ENCODE measurements at regions not wholly inside any gene's neighbourhood (a gene's known extent, or its start where the extent isn't known, plus 50 kb on each side); places are given as distances from the start of the nearest gene placed in this dataset.

- Mint-ChIP-seq H3K4me1 (peaks cover 8% of the 10 kb centered on the region), H3K27me3 (ENCODE audit: low read depth) (peaks cover 3% of the 10 kb centered on the region), H3K9me3 (peaks cover 41% of the 10 kb centered on the region), H3K4me3 (no peak overlapping the region), H3K27ac (no peak overlapping the region), H3K36me3 (peaks cover 26% of the 10 kb centered on the region)
- CTCF ChIA-PET, result no interaction called here
- DNase-seq (ENCODE audit: low spot score) (no peak), ATAC-seq (no peak)
- TF ChIP-seq, protein P1, sequence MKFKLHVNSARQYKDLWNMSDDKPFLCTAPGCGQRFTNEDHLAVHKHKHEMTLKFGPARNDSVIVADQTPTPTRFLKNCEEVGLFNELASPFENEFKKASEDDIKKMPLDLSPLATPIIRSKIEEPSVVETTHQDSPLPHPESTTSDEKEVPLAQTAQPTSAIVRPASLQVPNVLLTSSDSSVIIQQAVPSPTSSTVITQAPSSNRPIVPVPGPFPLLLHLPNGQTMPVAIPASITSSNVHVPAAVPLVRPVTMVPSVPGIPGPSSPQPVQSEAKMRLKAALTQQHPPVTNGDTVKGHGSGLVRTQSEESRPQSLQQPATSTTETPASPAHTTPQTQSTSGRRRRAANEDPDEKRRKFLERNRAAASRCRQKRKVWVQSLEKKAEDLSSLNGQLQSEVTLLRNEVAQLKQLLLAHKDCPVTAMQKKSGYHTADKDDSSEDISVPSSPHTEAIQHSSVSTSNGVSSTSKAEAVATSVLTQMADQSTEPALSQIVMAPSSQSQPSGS (CRISPR knock-in tag; IDR thresholded peaks at IDR 0.05; ENCODE audit: borderline replicate concordance, low read depth), result no peak
- POLR2A ChIA-PET, result no interaction called here
These were observed 268.2 kb downstream of the SH3GL2 start for GRCh38 chr9:17846948-17847655.

- ChIA-PET POLR2A (no interaction called here), CTCF (no interaction called here)
- peaks cover 26% of the 10 kb centered on the region for H3K36me3 Mint-ChIP-seq
- no peak for ATAC-seq
- peaks cover 36% of the 10 kb centered on the region for H3K9me3 Mint-ChIP-seq
- no peak overlapping the region for H3K4me3 Mint-ChIP-seq
- no peak for DNase-seq (ENCODE audit: low spot score)
- no peak overlapping the region for H3K27ac Mint-ChIP-seq
- peaks cover 13% of the 10 kb centered on the region for H3K4me1 Mint-ChIP-seq
- TF ChIP-seq, protein P2, sequence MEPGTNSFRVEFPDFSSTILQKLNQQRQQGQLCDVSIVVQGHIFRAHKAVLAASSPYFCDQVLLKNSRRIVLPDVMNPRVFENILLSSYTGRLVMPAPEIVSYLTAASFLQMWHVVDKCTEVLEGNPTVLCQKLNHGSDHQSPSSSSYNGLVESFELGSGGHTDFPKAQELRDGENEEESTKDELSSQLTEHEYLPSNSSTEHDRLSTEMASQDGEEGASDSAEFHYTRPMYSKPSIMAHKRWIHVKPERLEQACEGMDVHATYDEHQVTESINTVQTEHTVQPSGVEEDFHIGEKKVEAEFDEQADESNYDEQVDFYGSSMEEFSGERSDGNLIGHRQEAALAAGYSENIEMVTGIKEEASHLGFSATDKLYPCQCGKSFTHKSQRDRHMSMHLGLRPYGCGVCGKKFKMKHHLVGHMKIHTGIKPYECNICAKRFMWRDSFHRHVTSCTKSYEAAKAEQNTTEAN (CRISPR knock-in tag; IDR thresholded peaks at IDR 0.05), result no peak
- TF ChIP-seq ZNF138 (CRISPR knock-in tag; conservative IDR thresholded peaks at IDR 0.05) (no peak), NFYB (CRISPR knock-in tag; conservative IDR thresholded peaks at IDR 0.05; ENCODE audit: low read depth) (no peak), HMGA2 (CRISPR knock-in tag; IDR thresholded peaks at IDR 0.05) (no peak), ZNF121 (CRISPR knock-in tag; IDR thresholded peaks at IDR 0.05) (no peak), FOXP4 (CRISPR knock-in tag; IDR thresholded peaks at IDR 0.05) (no peak), NFATC4 (CRISPR knock-in tag; IDR thresholded peaks at IDR 0.05) (no peak), ATF3 (CRISPR knock-in tag; conservative IDR thresholded peaks at IDR 0.05) (no peak), E2F4 (CRISPR knock-in tag; IDR thresholded peaks at IDR 0.05; ENCODE audit: borderline replicate concordance, low read depth) (no peak), FOXP1 (CRISPR knock-in tag; IDR thresholded peaks at IDR 0.05; ENCODE audit: borderline replicate concordance) (no peak), GABPB1 (CRISPR knock-in tag; IDR thresholded peaks at IDR 0.05) (no peak), ZNF671 (CRISPR knock-in tag; IDR thresholded peaks at IDR 0.05) (no peak), ESRRA (CRISPR knock-in tag; IDR thresholded peaks at IDR 0.05; ENCODE audit: borderline replicate concordance) (no peak), ATF6 (CRISPR knock-in tag; IDR thresholded peaks at IDR 0.05) (no peak), SP1 (CRISPR knock-in tag; conservative IDR thresholded peaks at IDR 0.05) (no peak)
- TF ChIP-seq, protein P3, sequence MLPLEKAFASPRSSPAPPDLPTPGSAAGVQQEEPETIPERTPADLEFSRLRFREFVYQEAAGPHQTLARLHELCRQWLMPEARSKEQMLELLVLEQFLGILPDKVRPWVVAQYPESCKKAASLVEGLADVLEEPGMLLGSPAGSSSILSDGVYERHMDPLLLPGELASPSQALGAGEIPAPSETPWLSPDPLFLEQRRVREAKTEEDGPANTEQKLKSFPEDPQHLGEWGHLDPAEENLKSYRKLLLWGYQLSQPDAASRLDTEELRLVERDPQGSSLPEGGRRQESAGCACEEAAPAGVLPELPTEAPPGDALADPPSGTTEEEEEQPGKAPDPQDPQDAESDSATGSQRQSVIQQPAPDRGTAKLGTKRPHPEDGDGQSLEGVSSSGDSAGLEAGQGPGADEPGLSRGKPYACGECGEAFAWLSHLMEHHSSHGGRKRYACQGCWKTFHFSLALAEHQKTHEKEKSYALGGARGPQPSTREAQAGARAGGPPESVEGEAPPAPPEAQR (CRISPR knock-in tag; IDR thresholded peaks at IDR 0.05), result no peak
- TF ChIP-seq, protein P4, sequence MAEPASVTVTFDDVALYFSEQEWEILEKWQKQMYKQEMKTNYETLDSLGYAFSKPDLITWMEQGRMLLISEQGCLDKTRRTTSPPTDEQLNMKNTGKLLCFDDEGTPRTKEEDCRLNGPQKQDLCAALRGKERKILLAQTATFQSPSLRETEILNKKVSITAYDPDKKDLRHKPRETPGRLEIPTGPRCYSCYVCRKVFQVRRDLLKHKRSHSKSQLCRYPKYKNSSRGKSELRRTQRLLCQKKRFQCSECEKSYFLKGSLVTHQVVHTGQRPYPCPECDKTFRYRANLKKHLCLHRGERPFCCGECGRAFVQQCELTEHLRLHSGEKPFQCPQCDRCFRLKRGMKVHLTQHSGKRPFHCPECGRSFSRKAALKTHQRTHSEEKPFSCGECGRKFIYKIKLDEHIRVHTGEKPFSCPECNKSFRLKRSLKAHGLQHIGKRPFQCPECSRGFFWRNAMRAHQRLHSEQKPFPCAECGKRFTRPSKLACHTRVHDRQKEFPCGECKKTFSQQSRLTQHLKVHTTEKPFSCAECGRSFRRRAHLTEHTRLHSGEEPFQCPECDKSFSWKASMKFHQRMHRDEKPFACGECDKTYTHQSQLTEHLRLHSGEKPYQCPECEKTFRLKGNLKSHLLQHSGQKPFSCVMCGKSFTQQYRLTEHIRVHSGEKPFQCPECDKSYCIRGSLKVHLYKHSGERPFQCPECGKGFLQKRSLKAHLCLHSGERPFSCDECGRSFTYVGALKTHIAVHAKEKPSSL (CRISPR knock-in tag; conservative IDR thresholded peaks at IDR 0.05), result no peak
- peaks cover 3% of the 10 kb centered on the region for H3K27me3 Mint-ChIP-seq (ENCODE audit: low read depth)
These were observed 269.0 kb downstream of the SH3GL2 start for GRCh38 chr9:17847908-17848307.

Data from WTC11 (cell line).